ENCODE measurements at regions not wholly inside any gene's neighbourhood (a gene's known extent, or its start where the extent isn't known, plus 50 kb on each side); places are given as distances from the start of the nearest gene placed in this dataset.

GRCh38 chr6:144936764-144937163 is 651.6 kb downstream of the UTRN start:
- TF ChIP-seq CTCF (IDR thresholded peaks at IDR 0.05; ENCODE audit: low read length) = no peak
- no peak for TF ChIP-seq EZH2phosphoT487 (IDR thresholded peaks at IDR 0.05; ENCODE audit: low read length)
- TF ChIP-seq EZH2 (optimal IDR thresholded peaks at IDR 0.05; ENCODE audit: low read depth, low read length) = no peak
